Activated T-cell treated with anti-CD3 and anti-CD28 coated beads, Interleukin-2, amount 50 U/mL, for 24 hours (primary cell): ENCODE measurements at regions not wholly inside any gene's neighbourhood (a gene's known extent, or its start where the extent isn't known, plus 50 kb on each side); places are given as distances from the start of the nearest gene placed in this dataset.

Experiments used
- DNase-seq: peaks from one replicate; pipeline ENCODE4 v3.0.0-alpha.2; 2020
- H3K27ac Mint-ChIP-seq: 2 replicates; pipeline ENCODE4 v1.8.0; 2020; ENCODE audit warnings: mild to moderate bottlenecking, mixed read lengths
- H3K27me3 Mint-ChIP-seq: 2 replicates; pipeline ENCODE4 v1.8.0; 2020; ENCODE audit warnings: mixed read lengths
- H3K36me3 Mint-ChIP-seq: 2 replicates; pipeline ENCODE4 v1.8.0; 2020; ENCODE audit warnings: low read depth, mixed read lengths
- H3K4me1 Mint-ChIP-seq: 2 replicates; pipeline ENCODE4 v1.8.0; 2020; ENCODE audit warnings: low read depth, mixed read lengths
- H3K4me3 Mint-ChIP-seq: 2 replicates; pipeline ENCODE4 v1.8.0; 2020; ENCODE audit warnings: mild to moderate bottlenecking, moderate library complexity, mixed read lengths
- H3K9me3 Mint-ChIP-seq: 2 replicates; pipeline ENCODE4 v1.8.0; 2020; ENCODE audit warnings: mixed read lengths

DNA sequence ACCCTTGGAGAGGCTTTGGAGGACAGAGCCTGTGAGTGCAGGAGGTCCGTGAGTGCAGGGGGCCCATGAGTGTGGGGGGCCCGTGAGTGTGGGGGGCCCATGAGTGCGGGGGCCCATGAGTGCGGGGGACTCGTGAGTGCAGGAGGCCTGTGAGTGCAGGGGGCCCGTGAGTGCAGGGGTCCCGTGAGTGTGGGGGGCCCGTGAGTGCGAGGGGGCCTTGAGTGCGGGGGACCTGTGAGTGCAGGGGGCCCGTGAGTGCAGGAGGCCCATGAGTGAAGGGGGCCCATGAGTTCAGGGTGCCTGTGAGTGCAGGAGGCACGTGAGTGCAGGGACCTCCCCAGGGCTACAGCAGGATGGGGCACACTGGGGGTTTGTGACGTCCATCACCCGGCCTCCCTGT lies 108.3 kb upstream of the TTC34 start:
- DNase-seq, result no peak
- H3K9me3 Mint-ChIP-seq, result no peaks in the 10 kb centered on the region
- H3K27me3 Mint-ChIP-seq, result no peaks in the 10 kb centered on the region
- H3K4me1 Mint-ChIP-seq, result no peaks in the 10 kb centered on the region
- no peak overlapping the region for H3K4me3 Mint-ChIP-seq
- no peaks in the 10 kb centered on the region for H3K36me3 Mint-ChIP-seq
- H3K27ac Mint-ChIP-seq, result no peak overlapping the region

DNA sequence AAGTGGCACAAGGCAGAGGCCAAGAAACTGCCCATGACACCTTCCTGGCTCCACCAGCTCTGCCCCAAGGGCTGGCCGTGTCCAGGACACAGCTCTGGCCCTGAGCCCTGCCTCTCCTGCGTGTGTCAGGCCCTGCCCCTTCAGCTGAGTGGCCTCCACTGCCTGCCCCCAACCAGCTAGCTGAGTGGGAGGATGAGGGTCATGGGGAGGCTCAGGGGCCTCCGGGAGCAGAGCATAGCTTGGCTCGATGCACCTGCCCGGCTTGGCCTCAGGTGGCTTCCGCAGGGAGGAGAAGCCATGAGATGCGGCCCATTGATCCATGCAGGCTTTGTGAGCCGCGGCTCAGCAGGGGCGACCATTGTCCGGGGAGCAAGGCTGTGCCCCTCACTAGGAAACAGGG lies 108.7 kb upstream of the TTC34 start:
- no peaks in the 10 kb centered on the region for H3K9me3 Mint-ChIP-seq
- H3K27me3 Mint-ChIP-seq, result no peaks in the 10 kb centered on the region
- no peak overlapping the region for H3K4me3 Mint-ChIP-seq
- no peaks in the 10 kb centered on the region for H3K36me3 Mint-ChIP-seq
- DNase-seq, result no peak
- no peak overlapping the region for H3K27ac Mint-ChIP-seq
- H3K4me1 Mint-ChIP-seq, result no peaks in the 10 kb centered on the region

DNA sequence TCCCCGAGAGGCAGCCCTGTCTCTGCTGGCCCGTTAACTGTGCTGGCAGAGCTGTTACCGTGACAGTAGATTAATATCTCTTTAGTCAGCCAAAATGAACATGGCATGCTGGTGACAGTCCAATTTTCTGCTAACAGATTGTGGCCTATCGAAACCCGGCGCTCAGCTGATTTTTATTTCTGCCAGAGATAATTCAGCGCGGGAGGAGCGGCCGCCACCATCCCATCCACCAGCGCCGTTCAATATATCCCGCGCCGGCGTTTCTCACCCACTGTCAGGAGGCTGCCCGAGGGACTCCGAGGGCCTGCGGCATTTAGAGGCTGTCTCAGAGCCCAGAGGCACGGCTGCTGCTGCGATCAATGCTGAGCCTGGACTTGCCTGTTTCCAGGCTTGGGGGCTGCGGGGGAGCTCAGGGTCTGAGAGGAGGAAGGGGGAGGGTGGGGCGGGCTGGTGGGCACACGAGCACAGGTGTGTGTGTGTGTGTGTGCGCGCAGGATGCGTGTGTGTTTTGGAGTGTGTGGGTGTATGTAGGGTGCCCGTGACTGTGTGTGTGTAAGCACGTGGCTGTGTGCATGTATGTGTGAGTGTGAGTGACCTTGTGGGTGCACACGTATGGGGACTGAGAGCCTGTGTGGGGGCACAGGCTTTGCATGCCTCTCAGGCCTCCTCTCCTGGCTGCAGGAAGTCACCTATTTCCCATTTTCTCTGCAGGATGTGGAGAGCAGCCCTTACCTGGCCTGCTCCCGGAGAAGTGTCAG lies 109.7 kb upstream of the ACTRT2 start:
- Mint-ChIP-seq H3K4me1 (no peaks in the 10 kb centered on the region), H3K27ac (no peak overlapping the region), H3K36me3 (no peaks in the 10 kb centered on the region), H3K27me3 (no peaks in the 10 kb centered on the region), H3K4me3 (no peak overlapping the region), H3K9me3 (no peaks in the 10 kb centered on the region)
- no peak for DNase-seq

DNA sequence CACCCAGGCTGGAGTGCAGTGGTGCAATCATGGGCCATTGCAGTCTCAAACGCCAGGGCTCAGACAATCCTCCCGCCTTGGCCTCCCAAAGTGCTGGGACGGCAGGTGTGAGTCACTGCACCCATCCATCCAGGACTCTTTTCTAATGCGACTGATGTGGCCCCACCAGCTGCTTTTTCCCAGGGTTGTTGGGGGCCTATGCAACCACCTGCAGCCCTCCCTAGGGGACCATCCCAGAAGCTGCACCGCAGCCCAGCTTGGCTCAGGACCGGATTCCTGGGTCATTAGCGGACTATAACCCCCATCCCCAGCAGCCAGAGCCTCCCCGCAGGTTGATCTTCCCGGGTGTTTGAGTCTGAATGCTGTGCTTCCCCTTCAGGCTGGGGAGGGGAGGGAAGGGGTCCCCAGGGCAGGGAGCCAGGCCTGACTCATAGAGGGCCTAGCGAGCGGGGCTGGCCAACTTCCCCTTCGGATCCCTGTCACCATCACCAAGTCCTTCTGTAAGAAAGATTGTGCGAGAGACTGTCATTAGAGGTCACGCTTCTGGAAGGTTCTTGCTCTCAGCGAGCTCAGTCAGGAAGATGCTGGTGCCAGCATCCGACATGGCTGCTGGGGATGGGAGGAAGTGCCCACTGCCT lies 108.7 kb upstream of the ACTRT2 start:
- H3K27ac Mint-ChIP-seq, result no peak overlapping the region
- no peaks in the 10 kb centered on the region for H3K9me3 Mint-ChIP-seq
- H3K4me3 Mint-ChIP-seq, result no peak overlapping the region
- H3K4me1 Mint-ChIP-seq, result no peaks in the 10 kb centered on the region
- DNase-seq, result no peak
- no peaks in the 10 kb centered on the region for H3K27me3 Mint-ChIP-seq
- no peaks in the 10 kb centered on the region for H3K36me3 Mint-ChIP-seq

DNA sequence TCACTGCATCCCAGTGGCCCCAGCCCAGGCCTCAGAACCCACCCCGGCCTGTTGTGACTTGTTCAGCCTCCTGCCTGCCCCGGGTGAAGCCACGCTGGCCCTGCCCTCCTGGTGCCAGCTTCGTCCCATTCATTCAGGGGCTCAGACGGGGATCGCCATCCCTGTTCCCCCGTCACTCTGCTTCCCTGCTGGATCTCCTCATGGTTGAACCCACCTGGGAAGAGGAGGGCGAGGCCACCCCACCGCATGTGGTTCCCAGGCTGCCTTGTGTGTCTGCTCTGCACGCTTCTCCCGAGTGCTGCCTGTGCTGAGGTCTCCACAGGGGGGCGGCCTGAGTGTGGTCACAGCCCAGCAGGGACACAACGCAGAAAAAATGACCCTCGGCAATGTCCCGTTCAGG lies 108.2 kb upstream of the ACTRT2 start:
- H3K9me3 Mint-ChIP-seq, result no peaks in the 10 kb centered on the region
- H3K4me3 Mint-ChIP-seq, result no peak overlapping the region
- no peak overlapping the region for H3K27ac Mint-ChIP-seq
- H3K36me3 Mint-ChIP-seq, result no peaks in the 10 kb centered on the region
- H3K4me1 Mint-ChIP-seq, result no peaks in the 10 kb centered on the region
- DNase-seq, result no peak
- no peaks in the 10 kb centered on the region for H3K27me3 Mint-ChIP-seq

DNA sequence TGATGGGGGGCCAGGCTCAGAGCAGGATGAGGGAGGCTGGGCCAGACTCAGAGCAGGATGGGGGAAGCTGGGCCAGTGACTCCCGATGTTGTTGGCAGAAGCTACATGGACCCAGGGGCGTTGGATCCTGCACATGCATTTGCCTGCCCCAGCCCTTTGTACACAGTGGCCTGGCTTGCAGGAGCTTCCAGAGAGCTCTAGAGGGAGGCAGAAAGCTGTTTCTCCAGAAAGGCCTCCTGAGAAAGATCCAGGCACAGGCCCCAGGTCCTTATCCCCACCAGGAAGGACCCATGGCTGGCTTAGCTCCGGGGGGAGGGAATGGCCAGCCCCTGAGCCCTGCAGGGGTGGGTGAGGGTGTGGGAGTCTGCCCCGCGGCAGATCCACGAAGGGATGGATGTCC lies 106.6 kb upstream of the ACTRT2 start:
- Mint-ChIP-seq H3K4me3 (no peak overlapping the region), H3K4me1 (no peaks in the 10 kb centered on the region), H3K36me3 (no peaks in the 10 kb centered on the region), H3K27me3 (no peaks in the 10 kb centered on the region), H3K27ac (no peak overlapping the region), H3K9me3 (no peaks in the 10 kb centered on the region)
- DNase-seq, result no peak

DNA sequence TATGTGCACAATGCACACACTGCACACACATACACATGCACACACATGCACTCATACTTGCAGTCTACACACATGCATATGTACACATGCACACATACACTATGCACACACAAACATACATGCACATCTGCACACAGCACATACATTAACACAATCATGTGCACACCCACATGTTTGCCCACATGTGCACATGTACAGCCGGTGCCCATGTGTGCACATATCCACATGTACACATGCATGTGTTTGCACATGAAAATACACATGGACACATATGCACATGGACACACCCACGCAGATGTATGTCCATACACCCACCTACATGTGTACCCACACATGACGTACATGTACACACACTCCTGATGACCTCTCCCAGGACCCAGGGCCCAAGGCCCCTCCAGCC lies 105.1 kb upstream of the ACTRT2 start:
- Mint-ChIP-seq H3K36me3 (no peaks in the 10 kb centered on the region), H3K4me1 (no peaks in the 10 kb centered on the region), H3K27me3 (no peaks in the 10 kb centered on the region), H3K27ac (no peak overlapping the region), H3K4me3 (no peak overlapping the region), H3K9me3 (no peaks in the 10 kb centered on the region)
- DNase-seq, result no peak

DNA sequence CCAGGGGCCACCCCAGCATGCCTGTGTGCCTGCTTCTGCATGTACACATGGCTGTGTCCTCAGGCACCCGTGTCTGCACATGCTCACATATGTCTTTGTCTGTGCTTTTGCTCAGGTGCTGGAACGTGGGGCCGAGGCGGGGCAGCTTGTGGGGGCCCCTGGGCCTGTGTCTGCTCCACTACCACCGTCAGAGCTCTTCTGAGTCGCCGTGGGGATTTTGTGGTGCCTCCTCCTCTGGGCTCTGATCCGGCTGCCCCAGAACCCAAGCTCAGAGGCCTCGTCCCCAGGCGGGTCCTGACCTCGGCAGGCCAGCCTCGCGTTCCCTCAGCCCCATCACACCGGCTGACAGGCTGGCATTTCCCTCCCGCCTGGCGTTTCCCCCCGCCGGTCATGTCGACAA lies 104.6 kb upstream of the ACTRT2 start:
- no peak overlapping the region for H3K27ac Mint-ChIP-seq
- no peaks in the 10 kb centered on the region for H3K27me3 Mint-ChIP-seq

DNA sequence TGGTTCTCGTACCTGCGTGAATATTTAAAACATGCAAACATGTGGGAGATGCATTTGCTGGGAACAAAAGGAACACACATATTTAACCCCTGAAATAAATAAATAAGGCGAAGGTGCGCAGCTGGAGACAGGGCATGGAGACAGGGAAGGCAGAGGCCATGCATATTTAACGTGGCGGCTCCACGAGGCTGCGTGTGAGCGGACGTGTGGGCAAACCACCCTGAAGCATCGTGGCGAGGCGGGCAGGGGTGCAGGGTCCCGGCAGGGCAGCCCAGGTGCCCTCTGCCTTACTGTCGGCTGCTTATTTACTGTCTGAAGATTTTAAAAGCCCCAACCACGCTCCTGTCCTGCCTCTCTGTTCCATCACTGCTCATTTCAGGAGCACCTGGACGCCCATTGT lies 104.0 kb upstream of the ACTRT2 start:
- no peaks in the 10 kb centered on the region for H3K9me3 Mint-ChIP-seq
- H3K27me3 Mint-ChIP-seq, result no peaks in the 10 kb centered on the region
- no peak overlapping the region for H3K27ac Mint-ChIP-seq
- DNase-seq, result no peak
- H3K36me3 Mint-ChIP-seq, result no peaks in the 10 kb centered on the region
- H3K4me1 Mint-ChIP-seq, result peaks cover 5% of the 10 kb centered on the region
- no peak overlapping the region for H3K4me3 Mint-ChIP-seq

More for the DNA sequence above, 104.6 kb upstream of the ACTRT2 start:
- H3K4me1 Mint-ChIP-seq, result no peaks in the 10 kb centered on the region
- H3K9me3 Mint-ChIP-seq, result no peaks in the 10 kb centered on the region
- no peaks in the 10 kb centered on the region for H3K36me3 Mint-ChIP-seq
- no peak for DNase-seq
- no peak overlapping the region for H3K4me3 Mint-ChIP-seq

DNA sequence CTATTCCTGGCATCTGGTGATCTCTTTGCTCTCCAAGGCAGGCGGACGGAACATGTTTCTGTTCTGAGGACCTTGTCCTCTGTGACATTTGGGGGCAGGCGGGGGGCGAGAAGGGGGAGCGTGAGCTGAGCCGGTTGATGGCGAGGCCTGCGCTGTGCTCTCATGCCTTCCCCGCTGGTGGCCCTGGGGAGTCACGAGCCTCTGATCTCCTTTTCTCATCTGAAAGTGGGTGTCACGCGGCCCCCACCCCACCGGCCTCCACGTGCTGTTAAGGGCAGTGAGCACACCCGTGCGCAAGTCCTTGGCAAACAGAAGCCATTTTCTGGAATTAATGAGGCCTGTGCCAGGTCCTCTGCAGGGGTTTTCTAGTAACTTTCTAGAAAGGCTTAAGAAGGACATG lies 102.8 kb upstream of the ACTRT2 start:
- H3K27me3 Mint-ChIP-seq, result no peaks in the 10 kb centered on the region
- H3K4me3 Mint-ChIP-seq, result no peak overlapping the region
- H3K9me3 Mint-ChIP-seq, result no peaks in the 10 kb centered on the region
- no peak for DNase-seq
- H3K4me1 Mint-ChIP-seq, result peaks cover 6% of the 10 kb centered on the region
- H3K27ac Mint-ChIP-seq, result no peak overlapping the region
- H3K36me3 Mint-ChIP-seq, result no peaks in the 10 kb centered on the region

DNA sequence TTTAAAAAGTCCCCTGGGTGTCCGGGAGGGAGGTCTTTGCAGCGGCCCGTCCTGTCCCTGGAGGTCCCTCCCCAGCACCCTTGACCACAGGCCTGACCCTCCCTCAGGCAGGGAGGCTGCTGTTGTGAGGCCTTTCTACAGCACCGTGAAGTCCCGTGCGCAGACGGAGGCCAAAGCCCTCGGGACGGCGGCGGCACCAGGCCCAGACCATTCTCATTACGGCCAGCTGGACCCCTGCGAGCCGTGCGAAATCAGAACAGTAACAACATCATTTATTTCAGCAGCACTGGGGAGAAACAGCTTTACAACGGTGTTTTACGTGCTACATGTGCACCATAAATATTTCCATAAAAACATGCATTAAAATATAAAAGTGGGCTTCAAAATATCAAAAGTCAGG lies 101.4 kb upstream of the ACTRT2 start:
- no peak for DNase-seq
- Mint-ChIP-seq H3K27me3 (peaks cover 6% of the 10 kb centered on the region), H3K4me3 (no peak overlapping the region), H3K27ac (no peak overlapping the region), H3K36me3 (no peaks in the 10 kb centered on the region), H3K4me1 (peaks cover 6% of the 10 kb centered on the region), H3K9me3 (no peaks in the 10 kb centered on the region)

DNA sequence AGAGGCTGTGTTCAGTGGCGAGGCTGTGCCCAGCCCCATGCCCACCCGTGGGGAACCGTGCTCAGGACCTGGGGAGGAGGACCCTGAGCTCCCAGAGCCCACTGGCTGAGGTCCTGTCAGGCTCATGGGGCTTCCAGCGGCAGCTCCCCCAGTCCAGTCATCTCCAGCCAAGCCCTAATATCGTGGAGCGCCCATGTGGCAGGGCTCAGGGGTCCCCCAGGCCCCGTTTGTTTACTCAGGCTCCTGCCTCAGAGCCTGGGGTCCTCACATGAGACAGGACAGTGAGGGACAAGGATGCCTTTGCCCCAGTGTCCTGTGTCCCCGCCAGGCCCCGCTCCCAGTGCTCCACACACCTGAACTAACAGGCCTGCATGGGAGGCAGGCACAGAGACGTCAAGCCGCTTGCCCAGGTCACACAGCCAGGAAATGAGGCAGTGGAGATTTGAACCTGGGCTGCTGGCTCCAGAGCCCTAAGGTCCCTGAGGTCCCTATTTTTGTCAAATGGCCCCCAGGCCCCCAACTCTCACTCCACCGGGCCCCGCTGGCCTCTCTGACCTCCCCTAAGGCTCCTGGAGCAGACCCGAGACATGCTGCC lies 100.7 kb upstream of the ACTRT2 start:
- peaks cover 7% of the 10 kb centered on the region for H3K27me3 Mint-ChIP-seq
- no peaks in the 10 kb centered on the region for H3K36me3 Mint-ChIP-seq
- H3K9me3 Mint-ChIP-seq, result no peaks in the 10 kb centered on the region
- no peak for DNase-seq
- H3K27ac Mint-ChIP-seq, result no peak overlapping the region
- no peak overlapping the region for H3K4me3 Mint-ChIP-seq
- peaks cover 6% of the 10 kb centered on the region for H3K4me1 Mint-ChIP-seq

DNA sequence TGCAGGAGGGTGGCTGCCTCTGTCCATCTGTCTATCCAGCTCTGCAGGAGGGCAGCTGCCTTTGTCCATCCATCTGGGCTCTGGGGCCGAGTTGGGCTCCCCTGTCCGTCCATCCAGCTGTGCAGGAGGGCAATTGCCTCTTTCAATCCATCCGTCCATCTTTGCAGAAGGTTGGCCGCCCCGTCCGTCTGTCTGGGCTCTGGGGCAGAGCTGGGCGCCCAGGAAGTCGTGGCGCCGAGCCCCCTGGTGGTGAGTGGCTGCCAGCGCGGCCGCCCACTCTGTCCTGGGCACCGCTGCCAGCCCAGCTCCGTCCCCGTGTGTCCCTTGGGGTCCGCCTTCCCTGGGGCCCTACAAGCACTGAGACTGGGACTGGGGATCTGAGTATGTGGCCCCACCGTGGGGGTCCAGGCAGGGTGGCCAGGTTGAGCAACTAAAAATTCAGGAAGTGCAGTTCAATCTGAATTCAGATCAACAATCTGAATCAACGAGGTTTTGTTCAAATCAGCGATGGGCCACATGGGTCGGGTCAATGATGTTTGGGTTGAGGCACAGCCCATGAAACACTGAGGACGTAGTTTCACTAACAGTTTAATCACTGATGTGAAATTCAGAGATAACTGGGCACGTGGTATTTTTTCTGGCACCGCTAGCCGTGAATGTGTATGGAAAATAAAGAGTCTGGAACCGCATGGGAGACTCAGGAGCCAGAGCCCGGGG lies 99.1 kb upstream of the ACTRT2 start:
- peak; percentile 68 for DNase-seq
- Mint-ChIP-seq H3K36me3 (no peaks in the 10 kb centered on the region), H3K27me3 (peaks cover 7% of the 10 kb centered on the region), H3K9me3 (no peaks in the 10 kb centered on the region), H3K4me1 (peaks cover 6% of the 10 kb centered on the region), H3K4me3 (no peak overlapping the region), H3K27ac (no peak overlapping the region)

DNA sequence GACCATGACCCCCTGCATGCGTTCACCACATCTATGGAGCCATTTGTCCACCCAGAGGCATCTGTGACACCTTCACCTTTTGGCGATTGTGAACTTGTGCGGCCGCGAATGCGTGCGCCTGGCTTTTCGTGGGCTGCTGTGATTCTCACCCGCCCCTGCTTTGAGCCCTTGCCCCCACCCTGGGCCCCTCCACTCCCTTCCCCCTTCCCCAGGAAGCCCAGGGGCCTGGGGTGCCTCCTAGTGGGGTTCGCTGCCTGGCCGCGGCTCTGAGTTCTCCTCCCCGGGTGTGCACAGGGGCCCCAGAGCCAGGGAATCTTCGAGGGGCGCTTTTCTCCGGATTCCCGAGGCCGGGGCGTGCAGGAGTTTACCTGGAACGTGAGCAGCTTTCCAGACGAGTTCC lies 97.9 kb upstream of the ACTRT2 start:
- Mint-ChIP-seq H3K27ac (no peak overlapping the region), H3K27me3 (peaks cover 7% of the 10 kb centered on the region), H3K9me3 (no peaks in the 10 kb centered on the region), H3K36me3 (no peaks in the 10 kb centered on the region), H3K4me1 (peaks cover 6% of the 10 kb centered on the region), H3K4me3 (no peak overlapping the region)
- no peak for DNase-seq

DNA sequence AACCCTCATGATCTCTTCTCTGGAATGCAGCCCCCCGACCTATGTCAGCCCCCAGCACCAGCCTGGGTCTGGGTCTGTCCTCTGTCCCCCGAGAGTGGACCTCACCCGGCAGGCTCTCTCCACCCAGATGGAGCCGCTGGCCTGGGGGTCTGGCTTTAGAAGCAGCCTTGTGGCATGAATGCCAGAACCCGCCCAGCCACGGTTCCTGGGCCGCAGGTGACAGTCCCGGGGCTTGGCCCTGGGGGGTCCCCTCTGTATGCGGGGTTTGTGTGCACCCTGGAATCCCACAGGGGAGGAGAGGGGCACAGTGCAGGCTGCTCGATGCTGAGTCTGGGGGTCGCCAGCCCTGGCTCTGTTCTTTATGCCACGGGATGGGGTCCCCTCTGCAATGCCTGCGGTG lies 96.0 kb upstream of the ACTRT2 start:
- Mint-ChIP-seq H3K4me3 (no peak overlapping the region), H3K27ac (no peak overlapping the region)

More for the DNA sequence above, 96.0 kb upstream of the ACTRT2 start:
- Mint-ChIP-seq H3K36me3 (no peaks in the 10 kb centered on the region), H3K27me3 (peaks cover 7% of the 10 kb centered on the region), H3K9me3 (no peaks in the 10 kb centered on the region), H3K4me1 (peaks cover 6% of the 10 kb centered on the region)
- DNase-seq, result no peak
